Lower leg skin (tissue), 3 donors: ENCODE measurements at regions not wholly inside any gene's neighbourhood (a gene's known extent, or its start where the extent isn't known, plus 50 kb on each side); places are given as distances from the start of the nearest gene placed in this dataset.

Experiments used
- CTCF ChIP-seq, 3 donors: fragments of 450-650 bp; IDR thresholded peaks; one replicate each; pipeline ENCODE4 v1.5.1; 2016; ENCODE audit warnings: antibody characterized with exemption in 3 of 3, mild to moderate bottlenecking in 3 of 3, moderate library complexity in 2 of 3
- POLR2A ChIP-seq, 2 donors: fragments of 450-650 bp; IDR thresholded peaks; one replicate each; pipeline ENCODE4 v1.6.1; 2016 to 2017; ENCODE audit warnings: antibody characterized with exemption in 2 of 2, mild to moderate bottlenecking in 1 of 2, moderate library complexity in 1 of 2

- no peak for TF ChIP-seq POLR2A (IDR thresholded peaks at IDR 0.05)
- no peak for TF ChIP-seq CTCF (IDR thresholded peaks at IDR 0.05)
Observed at GRCh38 chr2:105631922-105632321, 112.8 kb upstream of the NCK2 start.
